ENCODE measurements at regions not wholly inside any gene's neighbourhood (a gene's known extent, or its start where the extent isn't known, plus 50 kb on each side); places are given as distances from the start of the nearest gene placed in this dataset.

DNA sequence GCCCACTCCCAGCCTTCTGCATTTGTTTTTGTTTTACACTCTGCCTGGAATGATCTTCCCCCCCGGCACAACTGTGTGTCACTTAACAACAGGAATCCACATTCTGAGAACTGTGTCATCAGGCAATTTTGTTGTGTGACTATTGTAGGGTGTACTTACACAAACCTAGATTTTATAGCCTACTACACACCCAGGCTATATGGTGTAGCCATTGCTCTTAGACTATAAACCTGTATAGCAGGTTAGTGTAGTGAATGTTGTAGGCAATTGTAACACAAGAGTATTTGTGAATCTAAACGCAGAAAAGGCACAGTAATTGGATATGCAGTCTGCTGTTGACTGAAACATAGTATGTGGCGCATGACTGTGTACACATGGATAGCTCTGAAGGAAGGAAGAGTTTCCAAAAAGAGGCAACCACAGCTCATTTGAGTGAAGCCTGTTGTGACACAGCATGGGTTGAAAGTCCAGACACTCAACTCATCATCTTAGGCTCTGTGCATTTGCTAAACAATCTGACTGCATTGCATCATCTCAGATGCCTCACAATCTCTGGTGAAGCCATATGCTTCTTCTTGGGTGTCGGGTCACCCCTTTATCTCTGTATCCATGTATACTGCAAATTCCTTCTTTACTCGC is 506.6 kb upstream of the SPHKAP start:
- TF ChIP-seq, protein P1, sequence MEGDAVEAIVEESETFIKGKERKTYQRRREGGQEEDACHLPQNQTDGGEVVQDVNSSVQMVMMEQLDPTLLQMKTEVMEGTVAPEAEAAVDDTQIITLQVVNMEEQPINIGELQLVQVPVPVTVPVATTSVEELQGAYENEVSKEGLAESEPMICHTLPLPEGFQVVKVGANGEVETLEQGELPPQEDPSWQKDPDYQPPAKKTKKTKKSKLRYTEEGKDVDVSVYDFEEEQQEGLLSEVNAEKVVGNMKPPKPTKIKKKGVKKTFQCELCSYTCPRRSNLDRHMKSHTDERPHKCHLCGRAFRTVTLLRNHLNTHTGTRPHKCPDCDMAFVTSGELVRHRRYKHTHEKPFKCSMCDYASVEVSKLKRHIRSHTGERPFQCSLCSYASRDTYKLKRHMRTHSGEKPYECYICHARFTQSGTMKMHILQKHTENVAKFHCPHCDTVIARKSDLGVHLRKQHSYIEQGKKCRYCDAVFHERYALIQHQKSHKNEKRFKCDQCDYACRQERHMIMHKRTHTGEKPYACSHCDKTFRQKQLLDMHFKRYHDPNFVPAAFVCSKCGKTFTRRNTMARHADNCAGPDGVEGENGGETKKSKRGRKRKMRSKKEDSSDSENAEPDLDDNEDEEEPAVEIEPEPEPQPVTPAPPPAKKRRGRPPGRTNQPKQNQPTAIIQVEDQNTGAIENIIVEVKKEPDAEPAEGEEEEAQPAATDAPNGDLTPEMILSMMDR (IDR thresholded peaks at IDR 0.05 in 4 of 5, conservative IDR thresholded peaks at IDR 0.05 in 1 of 5): no peak
- no peak for TF ChIP-seq POLR2A (IDR thresholded peaks at IDR 0.05)
